SK-N-MC (cell line): ENCODE measurements at regions not wholly inside any gene's neighbourhood (a gene's known extent, or its start where the extent isn't known, plus 50 kb on each side); places are given as distances from the start of the nearest gene placed in this dataset.

Experiments used
- EZH2 ChIP-seq: fragments of 200-600 bp; sonication (generic); IDR thresholded peaks from one replicate; pipeline ENCODE4 v1.6.1; 2017; ENCODE audit warnings: antibody characterized with exemption
- POLR2AphosphoS5 ChIP-seq: IDR thresholded peaks from 2 replicates; pipeline ENCODE4 v1.6.1; 2012; ENCODE audit warnings: mild to moderate bottlenecking, low read depth, low read length, borderline replicate concordance

DNA sequence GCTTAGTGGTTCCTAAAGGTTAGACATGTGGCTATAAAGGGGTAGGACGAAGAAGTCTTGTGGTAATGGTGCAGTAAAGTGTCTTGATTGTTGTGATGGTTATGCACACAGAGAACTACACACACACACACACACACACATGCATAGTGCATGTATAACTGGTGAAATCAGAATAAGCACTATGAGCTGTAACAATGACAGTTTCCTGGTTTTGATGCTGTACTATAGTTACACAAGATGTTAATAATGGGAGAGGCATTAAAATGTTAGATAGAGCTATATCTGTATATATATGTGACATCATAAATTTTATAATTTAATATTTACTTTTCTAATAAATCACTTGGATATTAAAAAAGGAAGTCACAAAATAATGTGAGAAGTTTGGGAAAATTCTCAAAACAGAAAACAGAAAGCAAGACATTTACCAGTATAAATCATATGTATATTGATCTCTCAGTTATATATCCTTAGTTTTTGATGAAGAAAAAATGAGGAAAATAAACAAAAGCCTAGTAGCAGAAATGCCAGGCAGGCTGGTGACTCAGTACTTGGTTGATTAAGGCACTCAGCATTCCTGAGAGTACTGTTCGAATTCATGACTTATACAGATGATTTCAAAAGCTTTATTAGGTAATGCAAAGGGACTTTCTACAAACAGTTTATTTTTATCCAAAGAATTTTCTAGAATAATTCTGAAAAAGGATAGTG lies 350.5 kb upstream of the DAB2 start:
- no peak for TF ChIP-seq POLR2AphosphoS5
- no peak for TF ChIP-seq EZH2
